ENCODE measurements at regions not wholly inside any gene's neighbourhood (a gene's known extent, or its start where the extent isn't known, plus 50 kb on each side); places are given as distances from the start of the nearest gene placed in this dataset.

GRCh38 chr2:45307147-45307546 is 297.9 kb upstream of the SIX2 start:
- no peak for TF ChIP-seq POLR2A (IDR thresholded peaks at IDR 0.05)
- TF ChIP-seq, protein P1, sequence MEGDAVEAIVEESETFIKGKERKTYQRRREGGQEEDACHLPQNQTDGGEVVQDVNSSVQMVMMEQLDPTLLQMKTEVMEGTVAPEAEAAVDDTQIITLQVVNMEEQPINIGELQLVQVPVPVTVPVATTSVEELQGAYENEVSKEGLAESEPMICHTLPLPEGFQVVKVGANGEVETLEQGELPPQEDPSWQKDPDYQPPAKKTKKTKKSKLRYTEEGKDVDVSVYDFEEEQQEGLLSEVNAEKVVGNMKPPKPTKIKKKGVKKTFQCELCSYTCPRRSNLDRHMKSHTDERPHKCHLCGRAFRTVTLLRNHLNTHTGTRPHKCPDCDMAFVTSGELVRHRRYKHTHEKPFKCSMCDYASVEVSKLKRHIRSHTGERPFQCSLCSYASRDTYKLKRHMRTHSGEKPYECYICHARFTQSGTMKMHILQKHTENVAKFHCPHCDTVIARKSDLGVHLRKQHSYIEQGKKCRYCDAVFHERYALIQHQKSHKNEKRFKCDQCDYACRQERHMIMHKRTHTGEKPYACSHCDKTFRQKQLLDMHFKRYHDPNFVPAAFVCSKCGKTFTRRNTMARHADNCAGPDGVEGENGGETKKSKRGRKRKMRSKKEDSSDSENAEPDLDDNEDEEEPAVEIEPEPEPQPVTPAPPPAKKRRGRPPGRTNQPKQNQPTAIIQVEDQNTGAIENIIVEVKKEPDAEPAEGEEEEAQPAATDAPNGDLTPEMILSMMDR (IDR thresholded peaks at IDR 0.05) = no peak

All from testis (tissue), 2 donors.